ENCODE measurements at regions not wholly inside any gene's neighbourhood (a gene's known extent, or its start where the extent isn't known, plus 50 kb on each side); places are given as distances from the start of the nearest gene placed in this dataset.

GRCh38 chr5:106875591-106876297 is 795.0 kb downstream of the EFNA5 start:
- FAIRE-seq: no peak
- Histone ChIP-seq H3K27ac (ENCODE audit: low read depth, low read length) (no peak overlapping the region), H3K79me2 (ENCODE audit: insufficient read depth, low read length) (no peaks in the 10 kb centered on the region), H3K9ac (ENCODE audit: low read length) (no peak overlapping the region), H3K4me1 (ENCODE audit: insufficient read depth, low read length) (no peaks in the 10 kb centered on the region), H3K9me3 (ENCODE audit: insufficient read depth, low read depth, low read length) (peaks cover 5% of the 10 kb centered on the region), H3K27me3 (ENCODE audit: insufficient read depth, low read length) (no peaks in the 10 kb centered on the region), H3K4me2 (ENCODE audit: low read length) (no peak overlapping the region), H3K4me3 (ENCODE audit: insufficient read depth, low read depth, low read length) (no peak overlapping the region), H2AFZ (ENCODE audit: low read depth, low read length) (no peak overlapping the region), H4K20me1 (ENCODE audit: insufficient read depth, low read length) (no peaks in the 10 kb centered on the region), H3K36me3 (ENCODE audit: insufficient read depth, low read length) (no peaks in the 10 kb centered on the region)
- Mint-ChIP-seq H3K4me3 (ENCODE audit: unreplicated experiment) (no peak overlapping the region), H3K27me3 (ENCODE audit: low read depth, unreplicated experiment) (no peaks in the 10 kb centered on the region), H3K9me3 (ENCODE audit: unreplicated experiment) (peaks cover 11% of the 10 kb centered on the region), H3K36me3 (ENCODE audit: low read depth, unreplicated experiment) (no peaks in the 10 kb centered on the region), H3K27ac (ENCODE audit: unreplicated experiment) (no peak overlapping the region), H3K4me1 (ENCODE audit: low read depth, unreplicated experiment) (no peaks in the 10 kb centered on the region)
- TF ChIP-seq EZH2 (IDR thresholded peaks at IDR 0.05; ENCODE audit: insufficient read depth, low read length): no peak
- peak; percentile 31 for TF ChIP-seq CTCF (IDR thresholded peaks at IDR 0.05; ENCODE audit: insufficient read depth, low read depth, low read length)
- DNase-seq (ENCODE audit: low read depth): no peak

- Mint-ChIP-seq H3K27me3 (ENCODE audit: low read depth, unreplicated experiment) (no peaks in the 10 kb centered on the region), H3K4me3 (ENCODE audit: unreplicated experiment) (no peak overlapping the region), H3K4me1 (ENCODE audit: low read depth, unreplicated experiment) (no peaks in the 10 kb centered on the region), H3K36me3 (ENCODE audit: low read depth, unreplicated experiment) (no peaks in the 10 kb centered on the region), H3K27ac (ENCODE audit: unreplicated experiment) (no peak overlapping the region), H3K9me3 (ENCODE audit: unreplicated experiment) (peaks cover 11% of the 10 kb centered on the region)
- Histone ChIP-seq H2AFZ (ENCODE audit: low read depth, low read length) (no peak overlapping the region), H3K27me3 (ENCODE audit: insufficient read depth, low read length) (no peaks in the 10 kb centered on the region), H3K4me2 (ENCODE audit: low read length) (no peak overlapping the region), H3K27ac (ENCODE audit: low read depth, low read length) (no peak overlapping the region), H3K79me2 (ENCODE audit: insufficient read depth, low read length) (no peaks in the 10 kb centered on the region), H3K4me1 (ENCODE audit: insufficient read depth, low read length) (no peaks in the 10 kb centered on the region), H3K9ac (ENCODE audit: low read length) (no peak overlapping the region), H3K36me3 (ENCODE audit: insufficient read depth, low read length) (no peaks in the 10 kb centered on the region), H3K4me3 (ENCODE audit: insufficient read depth, low read depth, low read length) (no peak overlapping the region), H3K9me3 (ENCODE audit: insufficient read depth, low read depth, low read length) (peaks cover 5% of the 10 kb centered on the region), H4K20me1 (ENCODE audit: insufficient read depth, low read length) (no peaks in the 10 kb centered on the region)
- DNase-seq (ENCODE audit: low read depth): no peak
- TF ChIP-seq EZH2 (IDR thresholded peaks at IDR 0.05; ENCODE audit: insufficient read depth, low read length) (no peak), CTCF (IDR thresholded peaks at IDR 0.05; ENCODE audit: insufficient read depth, low read depth, low read length) (no peak)
- no peak for FAIRE-seq
These were observed 795.8 kb downstream of the EFNA5 start for GRCh38 chr5:106874974-106875373.

- FAIRE-seq (no peak), DNase-seq (ENCODE audit: low read depth) (no peak)
- Histone ChIP-seq H3K4me3 (ENCODE audit: insufficient read depth, low read depth, low read length) (no peak overlapping the region), H3K27ac (ENCODE audit: low read depth, low read length) (no peak overlapping the region), H2AFZ (ENCODE audit: low read depth, low read length) (no peak overlapping the region), H3K4me2 (ENCODE audit: low read length) (no peak overlapping the region), H3K27me3 (ENCODE audit: insufficient read depth, low read length) (no peaks in the 10 kb centered on the region), H3K79me2 (ENCODE audit: insufficient read depth, low read length) (no peaks in the 10 kb centered on the region), H3K4me1 (ENCODE audit: insufficient read depth, low read length) (no peaks in the 10 kb centered on the region), H3K9ac (ENCODE audit: low read length) (no peak overlapping the region), H3K36me3 (ENCODE audit: insufficient read depth, low read length) (no peaks in the 10 kb centered on the region), H3K9me3 (ENCODE audit: insufficient read depth, low read depth, low read length) (peaks cover 5% of the 10 kb centered on the region), H4K20me1 (ENCODE audit: insufficient read depth, low read length) (no peaks in the 10 kb centered on the region)
- no peak for TF ChIP-seq CTCF (IDR thresholded peaks at IDR 0.05; ENCODE audit: insufficient read depth, low read depth, low read length)
- no peak for TF ChIP-seq EZH2 (IDR thresholded peaks at IDR 0.05; ENCODE audit: insufficient read depth, low read length)
- H3K9me3 Mint-ChIP-seq (ENCODE audit: unreplicated experiment): peaks cover 11% of the 10 kb centered on the region
- H3K27me3 Mint-ChIP-seq (ENCODE audit: low read depth, unreplicated experiment): no peaks in the 10 kb centered on the region
- H3K4me1 Mint-ChIP-seq (ENCODE audit: low read depth, unreplicated experiment): no peaks in the 10 kb centered on the region
- no peak overlapping the region for H3K4me3 Mint-ChIP-seq (ENCODE audit: unreplicated experiment)
- H3K36me3 Mint-ChIP-seq (ENCODE audit: low read depth, unreplicated experiment): no peaks in the 10 kb centered on the region
- H3K27ac Mint-ChIP-seq (ENCODE audit: unreplicated experiment): no peak overlapping the region
These were observed 796.2 kb downstream of the EFNA5 start for GRCh38 chr5:106874531-106874930.

All from astrocyte (in vitro differentiated cells and primary cell).